ENCODE measurements at regions not wholly inside any gene's neighbourhood (a gene's known extent, or its start where the extent isn't known, plus 50 kb on each side); places are given as distances from the start of the nearest gene placed in this dataset.

- no peaks in the 10 kb centered on the region for H3K36me3 ChIP-seq (ENCODE audit: control insufficient read depth in 2 of 2, insufficient read depth in 2 of 2, low read length in 1 of 2)
- H4K20me1 ChIP-seq (ENCODE audit: control insufficient read depth, insufficient read depth), result no peaks in the 10 kb centered on the region
- ChIA-PET SMC1A (ENCODE audit: uncharacterized antibody, unreplicated experiment) (interaction anchor here (0.7 to 0.8 kb wide), 2 partner anchors 779 to 1167 kb away, joined by 3 read pairs; no protein-coding TSS in a partner anchor), POLR2A (no interaction called here), CTCF (interaction anchor here (0.6 to 1.6 kb wide), 3 partner anchors 10 to 728 kb away, joined by 3 to 4 read pairs (median 3); no protein-coding TSS in a partner anchor), RAD21 (ENCODE audit: unreplicated experiment) (interaction anchor here (0.6 kb wide), 1 partner anchor 31 kb away, joined by 4 read pairs; no protein-coding TSS in a partner anchor)
- H3K4me1 ChIP-seq (ENCODE audit: control insufficient read depth, insufficient read depth, low read length), result no peaks in the 10 kb centered on the region
- H3K4me3 ChIP-seq, result no peak overlapping the region
- H3K79me2 ChIP-seq (ENCODE audit: control insufficient read depth, insufficient read depth, low read length), result no peaks in the 10 kb centered on the region
- DNase-seq (ENCODE audit: low read depth, low spot score) (no peak), ATAC-seq (no peak), FAIRE-seq (no peak)
- TF ChIP-seq, protein P1, sequence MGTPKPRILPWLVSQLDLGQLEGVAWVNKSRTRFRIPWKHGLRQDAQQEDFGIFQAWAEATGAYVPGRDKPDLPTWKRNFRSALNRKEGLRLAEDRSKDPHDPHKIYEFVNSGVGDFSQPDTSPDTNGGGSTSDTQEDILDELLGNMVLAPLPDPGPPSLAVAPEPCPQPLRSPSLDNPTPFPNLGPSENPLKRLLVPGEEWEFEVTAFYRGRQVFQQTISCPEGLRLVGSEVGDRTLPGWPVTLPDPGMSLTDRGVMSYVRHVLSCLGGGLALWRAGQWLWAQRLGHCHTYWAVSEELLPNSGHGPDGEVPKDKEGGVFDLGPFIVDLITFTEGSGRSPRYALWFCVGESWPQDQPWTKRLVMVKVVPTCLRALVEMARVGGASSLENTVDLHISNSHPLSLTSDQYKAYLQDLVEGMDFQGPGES (IDR thresholded peaks at IDR 0.05), result no peak
- TF ChIP-seq CHD1 (IDR thresholded peaks at IDR 0.05; ENCODE audit: low read depth, low read length) (no peak), SRF (IDR thresholded peaks at IDR 0.05; ENCODE audit: low read depth in 2 of 2, low read length in 2 of 2) (no peak), SIX5 (IDR thresholded peaks at IDR 0.05; ENCODE audit: low read depth, low read length, severe bottlenecking) (no peak), CHD2 (IDR thresholded peaks at IDR 0.05; ENCODE audit: borderline replicate concordance, low read depth, low read length) (no peak), ASH2L (IDR thresholded peaks at IDR 0.05; ENCODE audit: borderline replicate concordance, low read depth) (no peak), RUNX3 (IDR thresholded peaks at IDR 0.05; ENCODE audit: low read length) (no peak), BMI1 (IDR thresholded peaks at IDR 0.05; ENCODE audit: borderline replicate concordance) (no peak)
- TF ChIP-seq, protein P2, sequence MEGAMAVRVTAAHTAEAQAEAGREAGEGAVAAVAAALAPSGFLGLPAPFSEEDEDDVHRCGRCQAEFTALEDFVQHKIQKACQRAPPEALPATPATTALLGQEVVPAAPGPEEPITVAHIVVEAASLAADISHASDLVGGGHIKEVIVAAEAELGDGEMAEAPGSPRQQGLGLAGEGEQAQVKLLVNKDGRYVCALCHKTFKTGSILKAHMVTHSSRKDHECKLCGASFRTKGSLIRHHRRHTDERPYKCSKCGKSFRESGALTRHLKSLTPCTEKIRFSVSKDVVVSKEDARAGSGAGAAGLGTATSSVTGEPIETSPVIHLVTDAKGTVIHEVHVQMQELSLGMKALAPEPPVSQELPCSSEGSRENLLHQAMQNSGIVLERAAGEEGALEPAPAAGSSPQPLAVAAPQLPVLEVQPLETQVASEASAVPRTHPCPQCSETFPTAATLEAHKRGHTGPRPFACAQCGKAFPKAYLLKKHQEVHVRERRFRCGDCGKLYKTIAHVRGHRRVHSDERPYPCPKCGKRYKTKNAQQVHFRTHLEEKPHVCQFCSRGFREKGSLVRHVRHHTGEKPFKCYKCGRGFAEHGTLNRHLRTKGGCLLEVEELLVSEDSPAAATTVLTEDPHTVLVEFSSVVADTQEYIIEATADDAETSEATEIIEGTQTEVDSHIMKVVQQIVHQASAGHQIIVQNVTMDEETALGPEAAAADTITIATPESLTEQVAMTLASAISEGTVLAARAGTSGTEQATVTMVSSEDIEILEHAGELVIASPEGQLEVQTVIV (IDR thresholded peaks at IDR 0.05; ENCODE audit: borderline replicate concordance, partially characterized antibody), result no peak
- in situ Hi-C loops (cut with MboI) (no loop called here), intact Hi-C loops (cut with micrococcal nuclease; ENCODE audit: unreplicated experiment) (no loop called here)
- BruUV-seq (replicated peaks), result no TSS peak
- no peaks in the 10 kb centered on the region for H3K9me3 ChIP-seq (replicated peaks; ENCODE audit: control insufficient read depth, insufficient read depth, low read length)
- no peak overlapping the region for H3K4me2 ChIP-seq (ENCODE audit: control insufficient read depth, insufficient read depth)
- H2AFZ ChIP-seq (ENCODE audit: control insufficient read depth, low read depth, low read length), result no peak overlapping the region
- H3K27ac ChIP-seq (ENCODE audit: control insufficient read depth, insufficient read depth), result no peak overlapping the region
- no peak overlapping the region for H3K9ac ChIP-seq (ENCODE audit: control insufficient read depth, insufficient read depth, low read length)
- no peaks in the 10 kb centered on the region for H3K27me3 ChIP-seq (replicated peaks in 1 of 2; ENCODE audit: control insufficient read depth in 2 of 2, insufficient read depth in 2 of 2, low read length in 1 of 2)
- WGBS (ENCODE audit: insufficient coverage, insufficient replicate concordance, low lambda C conversion rate, missing lambda C conversion rate), result 26% methylated on average over 1 of the region's 1 CpG
Measured at GRCh38 chr3:103791786-103792515, 1357.1 kb downstream of the ZPLD1 start.
